ENCODE measurements at regions not wholly inside any gene's neighbourhood (a gene's known extent, or its start where the extent isn't known, plus 50 kb on each side); places are given as distances from the start of the nearest gene placed in this dataset.

- Histone ChIP-seq H3K79me1 (ENCODE audit: low read depth in 1 of 2, low read length in 2 of 2) (no peaks in the 10 kb centered on the region), H2BK5ac (ENCODE audit: low read depth, low read length, poor library complexity, severe bottlenecking) (no peak overlapping the region), H3K14ac (replicated peaks; ENCODE audit: low read depth, low read length) (no peak overlapping the region), H3K18ac (ENCODE audit: low read depth, low read length) (no peak overlapping the region), H3K27me3 (ENCODE audit: control insufficient read depth, insufficient read depth, low read length) (no peaks in the 10 kb centered on the region), H4K91ac (ENCODE audit: insufficient read depth, low read depth, low read length) (no peak overlapping the region), H2AK5ac (ENCODE audit: low read depth, low read length) (no peak overlapping the region), H2BK20ac (ENCODE audit: low read depth, low read length) (no peak overlapping the region), H2BK120ac (ENCODE audit: low read depth, low read length) (no peak overlapping the region), H3K36me3 (ENCODE audit: control insufficient read depth, insufficient read depth, low read length) (no peaks in the 10 kb centered on the region), H4K5ac (ENCODE audit: low read depth, low read length) (no peak overlapping the region), H3K23ac (ENCODE audit: low read depth, low read length) (no peak overlapping the region), H4K20me1 (ENCODE audit: insufficient read depth, low read length) (no peaks in the 10 kb centered on the region), H3K9me3 (ENCODE audit: control insufficient read depth, insufficient read depth, low read length) (no peaks in the 10 kb centered on the region), H2AK9ac (replicated peaks; ENCODE audit: low read depth, low read length, poor library complexity) (no peak overlapping the region), H2BK15ac (ENCODE audit: low read depth, low read length) (no peak overlapping the region), H3K4me3 (ENCODE audit: insufficient read depth, low read depth, low read length) (no peak overlapping the region), H4K8ac (ENCODE audit: low read depth in 2 of 2, low read length in 2 of 2) (no peak overlapping the region), H3K4me1 (ENCODE audit: control insufficient read depth, insufficient read depth, low read length) (peaks cover 8% of the 10 kb centered on the region), H3K27ac (ENCODE audit: insufficient read depth, low read length) (no peak overlapping the region), H3K9me1 (ENCODE audit: insufficient read depth, low read length) (peaks cover 3% of the 10 kb centered on the region), H3K4me2 (ENCODE audit: low read depth, low read length) (no peak overlapping the region), H3K9ac (ENCODE audit: low read depth, low read length) (no peak overlapping the region), H2AFZ (replicated peaks; ENCODE audit: low read length, poor library complexity) (no peak overlapping the region), H3K56ac (ENCODE audit: extremely low read depth, insufficient read depth, low read length) (no peak overlapping the region), H3K4ac (ENCODE audit: low read depth, low read length) (no peak overlapping the region)
- ChIA-PET POLR2A (ENCODE audit: unreplicated experiment) (no interaction called here), CTCF (no interaction called here)
- dilution Hi-C loops (cut with HindIII; ENCODE audit: low sequenced_read_pairs, unreplicated experiment), result no loop called here
- no peak for DNase-seq
- intact Hi-C loops (cut with micrococcal nuclease), result no loop called here
- no CpG with 5 or more reads among the region's 4 CpGs for WGBS, 2 experiments (ENCODE audit: extremely low coverage in 2 of 2, insufficient read length in 1 of 2)
- in situ Hi-C loops (cut with MboI; ENCODE audit: low sequenced_read_pairs), result no loop called here
- ATAC-seq (ENCODE audit: low read depth), result no peak
- no TSS peak for BruUV-seq (replicated peaks)
- no peak for TF ChIP-seq POLR2A (IDR thresholded peaks at IDR 0.05; ENCODE audit: low read depth, low read length)
- TF ChIP-seq BHLHE40 (IDR thresholded peaks at IDR 0.05; ENCODE audit: low read depth, low read length), result no peak
- TF ChIP-seq, protein P1, sequence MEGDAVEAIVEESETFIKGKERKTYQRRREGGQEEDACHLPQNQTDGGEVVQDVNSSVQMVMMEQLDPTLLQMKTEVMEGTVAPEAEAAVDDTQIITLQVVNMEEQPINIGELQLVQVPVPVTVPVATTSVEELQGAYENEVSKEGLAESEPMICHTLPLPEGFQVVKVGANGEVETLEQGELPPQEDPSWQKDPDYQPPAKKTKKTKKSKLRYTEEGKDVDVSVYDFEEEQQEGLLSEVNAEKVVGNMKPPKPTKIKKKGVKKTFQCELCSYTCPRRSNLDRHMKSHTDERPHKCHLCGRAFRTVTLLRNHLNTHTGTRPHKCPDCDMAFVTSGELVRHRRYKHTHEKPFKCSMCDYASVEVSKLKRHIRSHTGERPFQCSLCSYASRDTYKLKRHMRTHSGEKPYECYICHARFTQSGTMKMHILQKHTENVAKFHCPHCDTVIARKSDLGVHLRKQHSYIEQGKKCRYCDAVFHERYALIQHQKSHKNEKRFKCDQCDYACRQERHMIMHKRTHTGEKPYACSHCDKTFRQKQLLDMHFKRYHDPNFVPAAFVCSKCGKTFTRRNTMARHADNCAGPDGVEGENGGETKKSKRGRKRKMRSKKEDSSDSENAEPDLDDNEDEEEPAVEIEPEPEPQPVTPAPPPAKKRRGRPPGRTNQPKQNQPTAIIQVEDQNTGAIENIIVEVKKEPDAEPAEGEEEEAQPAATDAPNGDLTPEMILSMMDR (conservative IDR thresholded peaks at IDR 0.05; ENCODE audit: low read depth, low read length), result no peak
- no peak for TF ChIP-seq RAD21 (IDR thresholded peaks at IDR 0.05; ENCODE audit: low read length)
- no peak for TF ChIP-seq MAFK (IDR thresholded peaks at IDR 0.05; ENCODE audit: low read depth, low read length)
- TF ChIP-seq MXI1 (IDR thresholded peaks at IDR 0.05; ENCODE audit: borderline replicate concordance, low read depth, low read length), result no peak
- TF ChIP-seq MAZ (IDR thresholded peaks at IDR 0.05; ENCODE audit: borderline replicate concordance, low read depth, low read length), result no peak
- no peak for TF ChIP-seq FOS (IDR thresholded peaks at IDR 0.05; ENCODE audit: low read depth, low read length)
- TF ChIP-seq CEBPB (IDR thresholded peaks at IDR 0.05; ENCODE audit: low read depth, low read length), result no peak
- TF ChIP-seq SMC3 (IDR thresholded peaks at IDR 0.05; ENCODE audit: low read depth, low read length), result no peak
These were observed 172.8 kb upstream of the NUDT4 start for GRCh38 chr12:93204896-93205295.

All from IMR-90 (cell line).